Epidermal melanocyte (primary cell): ENCODE measurements at regions not wholly inside any gene's neighbourhood (a gene's known extent, or its start where the extent isn't known, plus 50 kb on each side); places are given as distances from the start of the nearest gene placed in this dataset.

ENCODE experiments used
- DNase-seq: peaks from one replicate; pipeline ENCODE4 v3.0.0; 2011; ENCODE audit warnings: low spot score; ENCODE audit not compliant: insufficient read length

- DNase-seq = no peak
These were observed 213.4 kb upstream of the GSE1 start for GRCh38 chr16:85399583-85400284.

GRCh38 chr16:85400305-85401205 lies 212.6 kb upstream of the GSE1 start:
- no peak for DNase-seq

GRCh38 chr16:85401370-85401916 lies 211.7 kb upstream of the GSE1 start:
- DNase-seq = no peak

- no peak for DNase-seq
These were observed 211.0 kb upstream of the GSE1 start for GRCh38 chr16:85401917-85402766.

- DNase-seq = no peak
These were observed 210.0 kb upstream of the GSE1 start for GRCh38 chr16:85402910-85403692.

GRCh38 chr16:85403693-85404092 lies 209.4 kb upstream of the GSE1 start:
- no peak for DNase-seq

- no peak for DNase-seq
These were observed 200.1 kb upstream of the GSE1 start for GRCh38 chr16:85412911-85413520.

- DNase-seq = no peak
These were observed 199.1 kb upstream of the GSE1 start for GRCh38 chr16:85413691-85414663.

- no peak for DNase-seq
These were observed 197.7 kb upstream of the GSE1 start for GRCh38 chr16:85415196-85416090.

GRCh38 chr16:85416228-85417109 lies 196.7 kb upstream of the GSE1 start:
- no peak for DNase-seq

GRCh38 chr16:85417156-85417860 lies 195.8 kb upstream of the GSE1 start:
- no peak for DNase-seq

- DNase-seq = no peak
These were observed 194.1 kb upstream of the GSE1 start for GRCh38 chr16:85418978-85419491.

GRCh38 chr16:85419503-85420408 lies 193.4 kb upstream of the GSE1 start:
- DNase-seq = no peak

GRCh38 chr16:85420501-85421337 lies 192.4 kb upstream of the GSE1 start:
- peak; percentile 46 for DNase-seq
